Coronary artery (tissue), 2 donors: ENCODE measurements at regions not wholly inside any gene's neighbourhood (a gene's known extent, or its start where the extent isn't known, plus 50 kb on each side); places are given as distances from the start of the nearest gene placed in this dataset.
A peak's percentile ranks its signal among the peaks of the same experiment; 100 is the strongest.

Experiments
- DNase-seq: peaks from one replicate; pipeline ENCODE4 v3.0.0-alpha.2; 2017; ENCODE audit warnings: low spot score
- H3K27ac ChIP-seq, 2 donors: fragments of 200-600 bp; sonication (generic); one replicate each; pipeline ENCODE4 v1.5.1; 2016 to 2019
- H3K4me3 ChIP-seq: fragments of 200-600 bp; sonication (generic); 2 replicates; pipeline ENCODE4 v1.5.1; 2016; ENCODE audit warnings: mild to moderate bottlenecking, moderate library complexity
- TF ChIP-seq, protein P1 (sequence below): fragments of 200-600 bp; sonication (generic); IDR thresholded peaks from one replicate; pipeline ENCODE4 v1.5.1; 2019; ENCODE audit warnings: antibody characterized with exemption

DNA sequence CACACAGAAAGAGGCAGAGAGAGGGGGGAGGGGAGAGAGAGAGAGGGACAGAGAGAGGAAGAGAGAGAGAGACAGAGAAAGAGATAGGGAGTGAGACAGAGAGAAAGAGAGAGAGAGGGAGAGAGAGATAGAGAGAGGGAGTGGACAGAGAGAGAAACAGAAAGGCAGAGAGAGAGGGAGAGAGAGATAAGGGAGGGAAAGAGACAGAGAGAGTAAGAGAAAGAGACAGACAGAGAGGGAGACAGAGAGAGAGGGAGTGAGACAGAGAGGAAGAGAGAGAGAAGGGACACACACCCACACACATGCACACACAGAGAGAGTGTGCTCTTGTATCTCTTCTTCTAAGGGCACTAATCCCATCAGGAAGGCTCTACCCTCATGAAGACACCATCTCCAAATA is 103.2 kb upstream of the ESRRB start:
- H3K4me3 ChIP-seq: no peak overlapping the region
- TF ChIP-seq, protein P1, sequence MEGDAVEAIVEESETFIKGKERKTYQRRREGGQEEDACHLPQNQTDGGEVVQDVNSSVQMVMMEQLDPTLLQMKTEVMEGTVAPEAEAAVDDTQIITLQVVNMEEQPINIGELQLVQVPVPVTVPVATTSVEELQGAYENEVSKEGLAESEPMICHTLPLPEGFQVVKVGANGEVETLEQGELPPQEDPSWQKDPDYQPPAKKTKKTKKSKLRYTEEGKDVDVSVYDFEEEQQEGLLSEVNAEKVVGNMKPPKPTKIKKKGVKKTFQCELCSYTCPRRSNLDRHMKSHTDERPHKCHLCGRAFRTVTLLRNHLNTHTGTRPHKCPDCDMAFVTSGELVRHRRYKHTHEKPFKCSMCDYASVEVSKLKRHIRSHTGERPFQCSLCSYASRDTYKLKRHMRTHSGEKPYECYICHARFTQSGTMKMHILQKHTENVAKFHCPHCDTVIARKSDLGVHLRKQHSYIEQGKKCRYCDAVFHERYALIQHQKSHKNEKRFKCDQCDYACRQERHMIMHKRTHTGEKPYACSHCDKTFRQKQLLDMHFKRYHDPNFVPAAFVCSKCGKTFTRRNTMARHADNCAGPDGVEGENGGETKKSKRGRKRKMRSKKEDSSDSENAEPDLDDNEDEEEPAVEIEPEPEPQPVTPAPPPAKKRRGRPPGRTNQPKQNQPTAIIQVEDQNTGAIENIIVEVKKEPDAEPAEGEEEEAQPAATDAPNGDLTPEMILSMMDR: no peak
- H3K27ac ChIP-seq: no peak overlapping the region
- no peak for DNase-seq

DNA sequence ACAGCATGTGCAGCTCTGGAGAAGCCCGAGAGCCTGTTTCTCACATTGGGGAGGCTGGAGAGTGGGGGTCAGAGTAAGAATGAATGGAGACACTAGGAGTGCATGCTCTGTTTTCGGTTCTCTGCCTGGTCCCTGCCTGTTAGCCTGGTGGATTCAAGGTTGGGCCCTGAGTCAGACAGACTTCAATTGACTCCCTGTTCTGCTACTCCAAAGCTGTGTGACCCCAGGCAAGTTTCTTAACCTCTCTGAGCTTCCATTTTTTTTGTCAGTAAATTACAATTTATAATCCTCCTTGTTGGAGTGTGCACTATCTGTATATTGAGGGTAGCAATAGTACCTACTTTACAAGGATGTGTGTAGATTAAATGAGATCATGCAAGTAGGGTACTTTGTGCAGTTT is 102.6 kb upstream of the ESRRB start:
- no peak overlapping the region for H3K27ac ChIP-seq
- TF ChIP-seq, protein P1: no peak
- no peak for DNase-seq
- no peak overlapping the region for H3K4me3 ChIP-seq

DNA sequence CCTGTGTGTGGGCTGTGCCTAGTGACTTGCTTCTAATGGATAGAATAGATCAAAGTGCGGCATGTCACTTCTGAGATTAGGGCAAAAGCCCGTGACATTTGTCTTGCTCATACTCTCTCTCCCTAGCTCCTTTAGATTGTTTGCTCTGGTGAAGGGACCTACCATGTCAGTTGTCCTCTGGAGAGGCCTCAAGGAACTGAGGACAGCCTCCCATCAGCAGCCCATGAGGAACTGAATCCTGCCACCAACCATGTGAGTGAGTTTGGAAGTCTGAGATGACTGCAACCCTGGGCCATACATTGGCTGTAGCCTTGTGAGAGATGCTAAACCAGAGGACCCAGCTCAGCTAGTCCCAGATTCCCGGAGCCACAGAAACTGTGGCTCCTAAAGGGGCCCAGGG is 101.6 kb upstream of the ESRRB start:
- Histone ChIP-seq H3K4me3 (no peak overlapping the region), H3K27ac (no peak overlapping the region)
- TF ChIP-seq, protein P1: no peak
- no peak for DNase-seq

DNA sequence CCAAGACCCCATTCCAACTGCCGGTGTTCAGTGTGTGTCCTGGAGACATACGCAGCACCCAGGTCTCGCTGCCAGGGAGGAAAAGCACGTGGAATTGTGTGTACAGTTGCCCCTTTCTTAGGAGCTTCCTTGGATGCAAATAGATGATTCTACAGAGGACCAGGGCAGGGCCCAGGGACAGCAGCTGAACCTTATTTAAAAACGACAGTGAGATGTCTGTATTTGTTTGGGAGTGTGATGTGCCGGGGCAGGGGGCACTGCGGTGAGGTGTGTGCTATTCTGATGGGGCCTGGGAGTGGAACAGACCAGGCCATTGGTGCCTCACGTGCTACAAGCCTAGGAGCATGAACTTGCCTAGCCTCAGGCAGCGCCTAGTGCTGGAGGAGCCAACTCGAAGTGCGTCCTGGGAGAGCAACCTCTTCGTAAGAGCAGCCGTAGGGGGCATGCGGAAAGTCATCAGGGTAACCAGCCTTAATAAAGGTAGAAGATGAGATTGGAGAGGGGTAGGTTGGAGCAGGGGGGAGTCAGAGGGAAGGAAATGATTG is 98.3 kb upstream of the ESRRB start:
- peak; percentile 41 for DNase-seq
- Histone ChIP-seq H3K4me3 (no peak overlapping the region), H3K27ac (no peak overlapping the region)
- TF ChIP-seq, protein P1: no peak

DNA sequence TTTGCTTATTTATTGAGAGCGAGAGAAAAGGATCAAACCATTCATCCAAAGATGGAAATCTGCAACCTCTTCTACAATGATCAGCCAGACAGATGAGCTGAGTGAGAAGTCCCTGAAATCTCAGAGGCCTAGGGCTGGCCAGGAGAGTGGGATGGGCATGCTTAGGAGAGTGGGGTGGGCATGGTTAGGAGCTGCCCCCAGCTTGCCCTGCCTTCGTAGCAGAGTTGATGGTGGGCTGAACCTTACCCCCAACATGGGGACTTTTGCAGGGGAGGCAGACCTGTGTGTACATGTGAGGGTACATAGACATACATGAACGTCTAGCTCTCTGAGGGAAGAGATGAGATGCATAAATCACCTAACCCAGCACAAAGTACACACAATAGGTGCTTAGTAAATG is 95.7 kb upstream of the ESRRB start:
- peak; percentile 46 for DNase-seq
- TF ChIP-seq, protein P1: no peak
- Histone ChIP-seq H3K27ac (no peak overlapping the region), H3K4me3 (no peak overlapping the region)

DNA sequence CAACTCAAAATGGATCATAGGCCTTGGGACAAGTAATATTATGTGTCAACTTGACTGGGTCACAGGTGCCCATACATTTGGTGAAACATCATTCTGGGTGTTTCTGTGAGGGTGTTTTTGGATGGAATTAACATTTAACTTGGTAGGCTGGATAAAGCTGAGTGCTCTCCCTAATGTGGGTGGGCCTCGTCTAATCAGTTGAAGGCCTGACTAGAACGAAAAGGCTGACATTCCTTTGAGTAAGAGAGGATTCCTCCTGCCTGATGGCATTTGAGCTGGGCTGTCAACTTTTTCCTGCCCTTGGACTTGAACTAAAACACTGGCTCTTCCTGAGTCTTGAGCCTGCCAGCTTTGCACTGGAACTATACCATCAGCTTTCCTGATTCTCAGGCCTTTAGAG is 93.4 kb upstream of the ESRRB start:
- peak; percentile 26 for DNase-seq
- TF ChIP-seq, protein P1: no peak
- no peak overlapping the region for H3K4me3 ChIP-seq
- no peak overlapping the region for H3K27ac ChIP-seq

DNA sequence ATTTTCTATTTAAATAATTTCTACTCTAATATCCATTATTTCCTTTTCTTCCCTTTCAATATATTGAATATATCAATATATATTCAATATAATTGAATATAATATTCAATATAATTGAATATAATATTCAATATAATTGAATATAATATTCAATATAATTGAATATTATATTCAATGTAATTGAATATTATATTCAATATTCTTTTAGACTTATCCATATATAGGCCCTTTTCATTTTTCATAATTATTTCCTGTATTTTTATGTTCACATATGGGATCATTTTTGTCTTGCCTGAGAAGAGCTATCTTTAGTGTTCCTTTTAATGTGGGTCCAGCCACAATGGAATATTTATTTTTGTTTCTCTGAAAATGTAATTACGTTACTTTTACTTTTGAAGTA is 88.9 kb upstream of the ESRRB start:
- no peak overlapping the region for H3K27ac ChIP-seq
- no peak overlapping the region for H3K4me3 ChIP-seq
- TF ChIP-seq, protein P1: no peak
- no peak for DNase-seq
